Adipocyte (in vitro differentiated cells): ENCODE measurements at regions not wholly inside any gene's neighbourhood (a gene's known extent, or its start where the extent isn't known, plus 50 kb on each side); places are given as distances from the start of the nearest gene placed in this dataset.
A peak's percentile ranks its signal among the peaks of the same experiment; 100 is the strongest.

Source experiments
- DNase-seq: peaks from one replicate; pipeline ENCODE4 v3.0.0-alpha.2; 2015; ENCODE audit warnings: low read depth
- H3K27me3 ChIP-seq: replicated peaks from 2 replicates; pipeline ENCODE4 v1.7.0; 2013; ENCODE audit warnings: mild to moderate bottlenecking, low read length, moderate library complexity; ENCODE audit not compliant: control insufficient read depth, insufficient read depth
- H3K36me3 ChIP-seq: 2 replicates; pipeline ENCODE4 v1.7.0; 2013; ENCODE audit warnings: low read length, mild to moderate bottlenecking, moderate library complexity; ENCODE audit not compliant: control insufficient read depth, insufficient read depth, severe bottlenecking
- H3K4me1 ChIP-seq: 2 replicates; pipeline ENCODE4 v1.7.0; 2013; ENCODE audit warnings: mild to moderate bottlenecking, low read length, moderate library complexity; ENCODE audit not compliant: control insufficient read depth, insufficient read depth
- H3K4me3 ChIP-seq: 2 replicates; pipeline ENCODE4 v1.7.0; 2013; ENCODE audit warnings: mild to moderate bottlenecking, low read length, moderate library complexity
- H3K9ac ChIP-seq: 2 replicates; pipeline ENCODE4 v1.7.0; 2013; ENCODE audit warnings: mild to moderate bottlenecking, low read length, moderate library complexity
- H3K9me3 ChIP-seq: 2 replicates; pipeline ENCODE4 v1.7.0; 2013; ENCODE audit warnings: mild to moderate bottlenecking, low read length, moderate library complexity; ENCODE audit not compliant: control insufficient read depth

DNA sequence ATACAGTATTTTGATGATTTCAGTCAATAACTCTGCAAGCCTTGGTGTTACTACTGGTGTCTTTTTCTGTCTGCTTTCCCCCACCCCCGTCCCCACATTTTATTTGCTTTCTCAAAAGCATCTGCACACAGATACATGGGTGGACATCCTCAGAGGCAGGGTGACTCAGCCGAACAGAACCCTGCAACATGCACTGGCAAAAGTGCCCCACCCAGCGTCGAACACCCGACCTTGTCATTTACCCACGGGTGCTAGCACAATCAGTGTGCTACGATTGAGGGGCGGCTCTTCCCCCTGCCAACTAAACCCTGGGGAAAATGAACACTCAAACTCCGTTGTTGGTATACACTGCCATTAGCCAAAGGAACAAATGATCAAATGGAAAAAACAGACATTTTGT lies 115.9 kb upstream of the NAA20 start:
- no peak for DNase-seq
- Histone ChIP-seq H3K9me3 (peaks cover 15% of the 10 kb centered on the region), H3K9ac (no peak overlapping the region), H3K27me3 (no peaks in the 10 kb centered on the region), H3K4me3 (no peak overlapping the region), H3K4me1 (peaks cover 6% of the 10 kb centered on the region), H3K36me3 (peaks cover 16% of the 10 kb centered on the region)

DNA sequence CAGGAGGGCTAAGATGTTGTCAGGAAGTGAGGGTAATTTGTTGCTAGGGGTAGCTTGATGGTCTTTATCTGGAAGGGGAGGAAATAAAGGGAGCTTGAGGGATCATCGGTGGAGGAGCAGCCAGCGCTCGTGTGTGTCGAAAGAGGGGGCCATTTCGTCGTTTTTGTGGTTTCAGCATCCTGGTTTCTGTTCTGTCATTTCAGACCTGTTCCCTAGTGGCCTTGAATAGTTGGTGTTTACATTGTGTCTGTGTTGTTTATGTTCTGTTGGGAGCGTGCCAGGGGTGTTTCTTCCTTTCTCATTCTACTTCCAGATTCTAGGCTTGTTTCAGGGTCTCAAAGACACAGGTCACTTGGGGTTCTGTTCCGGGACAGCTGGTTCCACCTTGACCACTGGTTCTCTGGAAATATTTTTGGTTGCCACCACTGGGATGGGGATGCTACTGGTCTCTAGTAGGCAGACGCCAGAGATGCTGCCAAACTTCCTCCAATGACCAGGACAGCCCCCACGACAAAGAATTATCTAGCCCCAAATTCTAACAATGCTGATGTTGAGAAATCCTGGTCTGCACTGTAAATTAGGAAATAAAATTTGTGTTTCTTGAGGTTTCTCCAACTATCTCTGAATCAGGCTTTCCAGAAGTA lies 113.9 kb upstream of the NAA20 start:
- DNase-seq: peak; percentile 50
- H3K9ac ChIP-seq: no peak overlapping the region
- peaks cover 6% of the 10 kb centered on the region for H3K4me1 ChIP-seq
- H3K9me3 ChIP-seq: peaks cover 15% of the 10 kb centered on the region
- H3K36me3 ChIP-seq: peaks cover 11% of the 10 kb centered on the region
- no peaks in the 10 kb centered on the region for H3K27me3 ChIP-seq
- H3K4me3 ChIP-seq: no peak overlapping the region

DNA sequence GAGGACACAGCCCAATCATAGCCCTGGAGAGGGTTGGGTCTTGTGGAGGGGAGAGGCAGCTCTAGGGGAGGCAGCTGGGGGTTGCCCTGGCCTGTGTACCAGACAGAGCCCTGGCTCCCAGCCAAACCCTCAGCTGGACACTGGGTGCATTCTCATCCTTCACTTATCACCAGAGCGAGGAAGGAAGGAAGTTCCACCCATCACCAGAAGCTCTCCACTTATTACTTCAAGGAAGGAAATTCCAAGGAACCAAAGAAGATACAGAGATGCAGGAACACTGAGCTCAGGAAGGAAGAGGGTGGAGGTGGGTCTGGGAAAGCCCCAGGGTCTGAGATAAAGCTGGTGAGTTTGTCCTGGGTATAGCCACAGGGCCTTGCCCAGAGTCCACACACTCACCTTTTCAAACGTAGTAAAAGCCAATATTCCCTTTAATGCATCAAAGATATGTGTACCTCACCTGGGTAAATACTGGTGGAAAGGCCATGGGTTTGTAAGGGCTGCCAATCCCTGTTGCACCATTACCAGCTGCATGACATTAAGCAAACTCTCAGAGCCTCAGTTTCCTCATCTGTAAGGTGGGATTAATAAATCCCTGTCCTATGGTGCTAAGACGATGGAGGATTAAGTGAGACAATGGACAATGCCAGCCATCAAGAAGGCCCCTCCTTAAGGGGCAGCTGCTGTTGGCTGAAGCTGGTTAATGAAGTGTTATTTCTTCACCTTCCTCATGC lies 109.7 kb upstream of the NAA20 start:
- H3K36me3 ChIP-seq: no peaks in the 10 kb centered on the region
- H3K4me1 ChIP-seq: peaks cover 6% of the 10 kb centered on the region
- H3K4me3 ChIP-seq: no peak overlapping the region
- DNase-seq: no peak
- H3K9me3 ChIP-seq: no peaks in the 10 kb centered on the region
- no peaks in the 10 kb centered on the region for H3K27me3 ChIP-seq
- no peak overlapping the region for H3K9ac ChIP-seq

DNA sequence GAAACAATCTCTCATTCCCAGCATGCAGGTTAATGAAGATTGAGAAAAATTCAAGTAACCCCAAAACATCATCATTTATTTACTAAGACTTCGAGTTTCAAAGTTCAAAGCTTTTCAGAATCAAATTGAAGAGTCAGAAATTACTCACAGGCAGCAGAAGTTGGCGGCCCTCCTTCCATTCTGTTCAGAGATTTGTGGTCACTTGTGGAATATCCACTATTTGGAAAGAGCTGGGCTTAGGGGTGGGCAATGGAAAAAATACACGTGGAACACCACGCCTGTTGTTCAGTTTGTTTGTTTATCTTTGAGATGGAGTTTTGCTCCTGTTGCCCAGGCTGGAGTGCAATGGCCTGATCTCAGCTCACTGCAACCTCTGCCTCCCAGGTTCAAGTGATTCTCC lies 108.6 kb upstream of the NAA20 start:
- H3K4me1 ChIP-seq: peaks cover 2% of the 10 kb centered on the region
- no peaks in the 10 kb centered on the region for H3K27me3 ChIP-seq
- H3K9ac ChIP-seq: no peak overlapping the region
- H3K36me3 ChIP-seq: no peaks in the 10 kb centered on the region
- DNase-seq: no peak
- no peak overlapping the region for H3K4me3 ChIP-seq
- H3K9me3 ChIP-seq: no peaks in the 10 kb centered on the region

DNA sequence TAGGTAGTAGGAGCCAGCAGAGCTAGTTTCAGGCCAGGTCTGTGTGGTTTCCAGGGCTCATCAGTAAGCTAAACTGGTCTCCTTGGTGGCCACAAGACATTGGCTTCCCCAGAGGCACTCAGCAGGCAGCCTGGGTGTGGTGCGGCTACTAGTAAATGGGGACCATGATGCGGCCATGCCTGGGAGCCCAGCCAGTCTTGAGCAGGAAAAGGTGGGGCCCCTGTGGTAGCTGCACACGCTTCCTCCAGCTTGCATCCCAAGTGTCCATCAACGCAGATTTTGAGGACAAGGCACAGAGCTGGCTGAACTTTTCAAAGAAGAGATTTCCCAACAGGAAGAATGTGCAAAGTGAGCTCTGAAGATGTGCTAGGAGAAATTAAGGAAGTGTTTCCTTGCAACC lies 107.4 kb upstream of the NAA20 start:
- DNase-seq: no peak
- Histone ChIP-seq H3K27me3 (no peaks in the 10 kb centered on the region), H3K9ac (no peak overlapping the region), H3K4me1 (peaks cover 3% of the 10 kb centered on the region), H3K36me3 (no peaks in the 10 kb centered on the region), H3K4me3 (no peak overlapping the region), H3K9me3 (no peaks in the 10 kb centered on the region)

DNA sequence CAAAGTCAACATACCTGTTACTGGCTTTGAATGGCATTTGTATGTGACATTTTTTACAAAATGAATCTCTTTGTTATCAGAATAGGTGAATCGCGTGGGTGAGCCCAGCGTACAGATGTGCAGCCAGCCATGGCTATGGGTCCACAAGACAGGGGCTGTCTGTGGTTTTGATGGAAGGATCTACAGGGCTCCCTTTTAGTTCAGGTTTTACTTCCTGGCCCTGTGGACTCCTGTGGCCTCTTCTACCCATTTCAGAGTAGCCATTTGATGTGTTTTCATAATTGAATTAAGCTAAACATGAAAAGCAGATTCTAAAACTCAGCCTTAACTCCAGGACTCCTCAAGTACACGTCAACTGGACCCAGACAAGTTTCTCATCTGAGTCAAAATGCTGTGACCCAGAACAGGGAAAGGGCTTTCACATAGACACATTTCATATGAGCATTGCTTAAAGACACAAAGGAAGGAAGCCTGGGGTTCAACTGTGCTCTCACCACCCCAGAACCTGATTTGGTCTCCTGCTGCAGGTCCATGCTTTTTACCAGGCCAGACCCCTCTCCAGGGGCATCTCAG lies 105.3 kb upstream of the NAA20 start:
- Histone ChIP-seq H3K9ac (no peak overlapping the region), H3K4me1 (peaks cover 14% of the 10 kb centered on the region), H3K36me3 (no peaks in the 10 kb centered on the region), H3K4me3 (no peak overlapping the region), H3K27me3 (no peaks in the 10 kb centered on the region), H3K9me3 (no peaks in the 10 kb centered on the region)
- no peak for DNase-seq

DNA sequence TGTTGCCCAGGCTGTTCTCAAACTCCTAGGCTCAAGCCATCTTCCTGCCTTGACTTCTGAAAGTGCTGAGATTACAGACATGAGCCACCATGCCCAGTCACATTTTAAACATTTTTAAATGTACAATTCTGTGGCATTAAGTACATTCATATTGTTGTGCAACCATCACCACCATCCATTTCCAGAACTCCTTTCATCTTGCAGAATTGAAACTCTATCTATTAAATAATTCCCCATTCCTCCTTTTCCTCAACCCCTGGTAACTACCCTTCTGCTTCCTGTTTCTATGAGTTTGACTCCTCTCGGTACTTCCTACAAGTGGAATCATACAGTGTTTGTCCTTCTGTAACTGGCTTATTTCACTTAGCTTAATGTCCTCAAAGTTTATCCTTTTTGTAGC lies 103.8 kb upstream of the NAA20 start:
- no peaks in the 10 kb centered on the region for H3K27me3 ChIP-seq

DNA sequence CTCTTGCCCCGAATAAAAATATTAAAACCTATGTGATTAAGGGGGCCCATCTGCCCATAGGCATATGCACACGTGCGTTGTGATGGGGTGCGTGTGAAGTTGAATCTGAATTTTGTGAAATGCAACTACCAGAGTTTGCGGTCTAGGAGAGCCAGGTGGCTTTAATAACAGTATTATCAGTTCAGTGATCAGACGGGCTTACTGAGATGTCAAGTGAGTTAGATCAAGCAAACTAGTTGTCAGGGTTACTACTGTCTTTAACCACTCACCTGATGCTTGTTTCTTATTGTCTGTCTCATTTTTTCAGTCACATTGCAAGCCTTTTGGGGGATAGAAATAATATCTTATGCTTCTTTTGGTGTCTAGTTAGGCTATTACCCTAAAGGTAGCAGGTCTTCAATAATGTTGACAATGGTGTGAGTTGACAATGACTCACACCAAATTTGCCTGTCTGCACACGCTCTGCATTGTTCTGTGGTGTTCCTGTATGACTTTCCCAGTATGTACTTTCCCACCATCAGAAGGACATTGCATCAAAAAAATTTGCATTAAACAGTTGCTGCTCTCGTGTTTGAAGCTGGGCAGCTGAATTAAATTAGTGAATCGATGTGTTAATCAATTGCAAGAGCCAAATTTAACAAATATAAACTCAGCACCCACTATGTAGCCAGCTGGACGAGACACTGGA lies 103.1 kb upstream of the NAA20 start:
- no peak for DNase-seq
- H3K9me3 ChIP-seq: no peaks in the 10 kb centered on the region

More for the DNA sequence above, 103.8 kb upstream of the NAA20 start:
- Histone ChIP-seq H3K9me3 (no peaks in the 10 kb centered on the region), H3K4me3 (no peak overlapping the region), H3K36me3 (no peaks in the 10 kb centered on the region), H3K4me1 (peaks cover 14% of the 10 kb centered on the region), H3K9ac (no peak overlapping the region)
- no peak for DNase-seq

DNA sequence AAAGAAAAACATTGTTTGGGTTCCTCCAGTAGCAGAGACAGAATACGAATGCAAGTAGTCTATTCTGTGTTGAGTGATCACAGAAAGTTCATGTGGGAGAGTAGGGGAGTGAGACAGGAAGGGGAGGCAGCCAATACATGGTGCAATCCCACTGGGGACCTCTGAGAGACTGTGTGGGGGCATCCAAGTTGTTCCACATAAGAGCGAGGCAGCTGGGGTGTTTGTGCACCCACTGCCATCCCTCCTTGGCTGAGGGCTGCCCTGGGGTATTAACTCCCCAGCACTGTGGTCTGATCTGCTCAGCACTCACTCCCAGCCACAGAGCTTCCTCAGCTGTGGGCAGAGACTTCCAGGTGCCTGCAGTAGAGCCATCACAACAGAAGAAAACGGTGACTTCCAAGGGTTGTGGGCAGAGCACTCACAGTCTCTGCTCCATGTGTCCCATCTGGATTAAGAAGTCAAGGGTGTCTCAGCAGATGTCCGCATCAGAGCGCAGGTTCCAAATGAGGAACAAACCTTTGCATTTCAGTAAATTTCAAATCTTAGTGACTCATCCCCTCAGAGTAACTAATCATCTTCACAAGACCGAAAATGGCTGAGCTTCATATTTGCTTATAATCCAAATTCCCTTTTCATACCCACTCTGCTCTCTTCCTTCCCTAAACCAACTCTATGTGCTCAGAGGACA lies 101.9 kb upstream of the NAA20 start:
- no peaks in the 10 kb centered on the region for H3K36me3 ChIP-seq
- H3K9ac ChIP-seq: peak overlapping the region; percentile 17
- no peak for DNase-seq
- no peak overlapping the region for H3K4me3 ChIP-seq
- H3K9me3 ChIP-seq: no peaks in the 10 kb centered on the region
- peaks cover 15% of the 10 kb centered on the region for H3K4me1 ChIP-seq
- H3K27me3 ChIP-seq: no peaks in the 10 kb centered on the region

More for the DNA sequence above, 103.1 kb upstream of the NAA20 start:
- Histone ChIP-seq H3K4me3 (no peak overlapping the region), H3K36me3 (no peaks in the 10 kb centered on the region), H3K4me1 (peaks cover 14% of the 10 kb centered on the region), H3K9ac (no peak overlapping the region), H3K27me3 (no peaks in the 10 kb centered on the region)

DNA sequence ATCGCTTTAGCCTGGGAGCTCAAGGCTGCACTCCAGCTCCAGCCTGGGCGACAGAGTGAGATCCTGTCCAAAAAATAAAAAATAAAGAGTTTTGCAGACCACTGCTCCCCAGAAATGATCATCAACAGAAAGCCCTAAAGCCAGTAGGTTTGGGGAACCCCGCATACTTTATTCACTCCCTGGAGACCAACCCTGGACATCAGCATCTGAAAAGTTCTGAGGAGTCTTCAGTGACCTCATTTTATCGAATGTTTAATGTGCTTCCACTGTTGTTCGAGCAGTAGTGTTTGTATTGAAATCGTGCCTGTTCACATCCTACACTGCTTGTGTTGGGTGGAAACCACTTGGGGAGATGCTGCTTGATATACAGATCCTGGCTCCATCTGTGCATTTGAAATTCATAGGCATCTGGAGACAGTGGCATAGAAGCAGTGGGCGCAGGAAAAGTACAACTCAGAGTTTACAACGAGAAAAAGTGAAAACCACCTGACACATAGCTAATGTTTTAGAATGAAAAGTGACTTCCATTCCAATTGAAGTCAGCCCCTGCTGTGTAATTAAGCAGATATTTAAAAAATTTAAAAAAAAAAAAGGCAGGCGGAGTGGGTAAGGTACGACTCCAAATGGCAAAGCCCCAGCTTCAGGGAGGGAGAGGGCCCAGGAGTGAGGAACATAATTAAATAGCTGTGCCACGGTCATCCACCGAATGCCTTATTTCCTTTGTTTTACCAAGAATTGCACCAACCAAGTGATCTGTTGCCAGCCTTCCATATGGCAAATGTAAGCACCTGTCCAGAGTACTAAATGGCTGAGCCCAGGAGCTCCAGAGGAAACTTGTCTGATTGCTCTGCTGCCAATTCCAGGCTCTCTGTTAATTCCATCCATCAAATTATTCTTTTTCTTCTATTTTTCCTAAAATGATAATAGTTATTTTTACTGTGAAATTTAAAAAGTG lies 100.4 kb upstream of the NAA20 start:
- no peaks in the 10 kb centered on the region for H3K36me3 ChIP-seq
- H3K9me3 ChIP-seq: no peaks in the 10 kb centered on the region
- peaks cover 28% of the 10 kb centered on the region for H3K4me1 ChIP-seq
- H3K4me3 ChIP-seq: no peak overlapping the region
- no peak for DNase-seq
- no peak overlapping the region for H3K9ac ChIP-seq
- no peaks in the 10 kb centered on the region for H3K27me3 ChIP-seq
